ENCODE measurements at regions not wholly inside any gene's neighbourhood (a gene's known extent, or its start where the extent isn't known, plus 50 kb on each side); places are given as distances from the start of the nearest gene placed in this dataset.

GRCh38 chr4:100721490-100721889, 203.7 kb upstream of the EMCN start:
- DNase-seq: no peak

GRCh38 chr4:100721077-100721476, 203.3 kb upstream of the EMCN start:
- DNase-seq: no peak

DNA sequence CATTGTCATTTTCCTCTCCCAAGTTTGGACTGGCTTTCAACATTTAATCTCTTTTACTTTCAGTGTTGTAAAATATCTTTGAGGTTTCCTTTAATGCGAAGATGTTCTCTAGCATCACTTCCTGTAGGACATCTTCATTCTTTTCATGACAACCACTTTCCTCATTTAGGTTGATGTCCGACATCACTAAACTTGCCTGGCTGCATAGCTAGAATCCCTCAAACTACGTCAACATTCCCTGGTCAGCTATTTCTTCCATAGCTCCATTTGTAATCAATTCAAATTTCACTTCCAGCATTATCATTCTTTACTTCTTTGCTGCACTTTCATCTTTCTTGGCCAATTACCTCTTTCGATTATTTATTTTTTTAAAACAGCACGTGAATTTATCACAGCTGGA, 198.6 kb upstream of the EMCN start:
- no peak for DNase-seq

- no peak for DNase-seq
These were observed 191.0 kb upstream of the EMCN start for GRCh38 chr4:100708776-100709175.

DNA sequence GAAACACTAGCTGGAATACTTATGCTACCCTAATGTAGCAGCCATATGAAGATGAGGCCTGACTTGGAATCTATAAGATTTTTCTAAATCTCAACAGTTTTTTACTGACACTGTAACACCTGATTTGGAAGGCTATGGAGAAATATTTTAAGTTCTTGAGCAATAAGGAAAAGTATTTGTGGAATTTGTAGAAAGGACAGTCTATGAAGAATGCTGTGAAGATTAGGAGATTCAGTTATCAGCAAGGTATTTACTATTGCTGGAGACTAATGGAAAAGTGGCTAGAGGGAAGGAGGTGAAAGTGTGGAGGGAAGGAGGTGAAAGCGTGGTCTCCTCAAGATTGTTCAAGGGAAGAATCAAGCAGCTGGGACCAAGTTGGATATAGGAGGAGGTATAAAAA, 190.0 kb upstream of the EMCN start:
- no peak for DNase-seq

DNA sequence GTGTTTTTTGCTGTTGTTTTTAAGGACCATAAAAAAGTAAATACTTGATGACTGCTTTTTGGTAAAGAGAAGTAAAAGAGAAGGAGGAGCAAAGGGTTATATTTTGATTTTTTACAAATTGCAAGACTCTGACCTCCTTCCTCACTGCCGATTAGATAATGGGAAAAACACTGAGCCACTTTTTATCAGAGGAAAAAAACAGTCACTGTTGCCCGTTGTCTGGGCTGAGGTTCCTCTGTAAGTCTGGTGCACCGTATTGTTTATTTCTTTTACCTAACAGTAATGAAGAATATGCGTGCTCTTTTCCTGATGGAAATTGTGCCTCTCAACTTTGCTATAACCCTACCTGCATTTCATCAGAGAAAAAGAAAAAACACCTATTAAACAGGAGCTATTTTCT, 178.7 kb upstream of the EMCN start:
- no peak for DNase-seq

GRCh38 chr4:100695871-100696270, 178.0 kb upstream of the EMCN start:
- DNase-seq: no peak

DNA sequence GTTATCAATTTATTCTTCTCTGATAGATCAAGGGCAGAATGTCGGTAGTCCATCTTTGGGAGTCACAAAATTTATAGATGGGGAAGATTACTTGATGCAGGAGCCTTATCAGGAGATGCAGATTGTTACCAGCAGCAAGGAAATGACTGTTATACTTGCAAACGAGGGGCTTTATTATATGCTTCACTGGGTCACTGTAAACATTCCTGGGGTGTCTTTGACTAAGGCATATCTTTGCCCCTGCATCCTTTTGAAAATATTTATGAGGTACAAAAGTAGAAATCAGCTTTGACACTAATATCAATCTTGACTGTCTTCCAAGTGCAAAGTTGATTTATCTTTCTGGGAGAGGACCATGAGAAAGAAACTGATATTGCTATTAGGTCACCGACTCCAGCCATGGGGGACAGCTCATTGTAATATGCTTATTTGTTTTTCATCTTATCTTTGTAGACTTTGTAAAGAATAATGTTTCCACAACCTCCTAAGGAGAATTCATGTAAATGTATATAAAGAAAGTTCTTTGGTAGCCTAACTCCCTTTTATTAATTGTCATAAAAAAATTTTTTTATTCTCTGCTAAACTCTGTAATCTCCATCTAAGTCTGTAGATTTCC, 177.3 kb upstream of the EMCN start:
- DNase-seq: no peak

- no peak for DNase-seq
These were observed 176.6 kb upstream of the EMCN start for GRCh38 chr4:100694467-100694866.

DNA sequence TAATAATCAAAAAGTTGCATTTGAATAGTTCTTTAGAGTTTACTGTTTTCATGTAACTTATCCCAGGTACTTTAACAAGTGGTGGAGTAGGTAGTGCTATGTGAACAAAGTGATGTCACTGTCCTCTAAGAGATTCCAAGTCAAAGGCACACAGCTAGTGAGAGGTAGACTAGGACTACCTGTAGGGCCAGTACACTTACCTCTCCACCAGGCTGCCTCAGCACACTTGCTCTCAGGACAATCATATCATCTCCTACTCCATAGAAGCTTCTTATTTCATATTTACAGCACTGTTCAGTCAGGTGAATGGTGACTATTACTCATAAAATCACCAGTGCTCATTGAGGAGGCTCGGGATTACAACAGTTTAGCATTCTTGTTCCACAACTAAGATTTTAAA, 173.0 kb upstream of the EMCN start:
- no peak for DNase-seq

DNA sequence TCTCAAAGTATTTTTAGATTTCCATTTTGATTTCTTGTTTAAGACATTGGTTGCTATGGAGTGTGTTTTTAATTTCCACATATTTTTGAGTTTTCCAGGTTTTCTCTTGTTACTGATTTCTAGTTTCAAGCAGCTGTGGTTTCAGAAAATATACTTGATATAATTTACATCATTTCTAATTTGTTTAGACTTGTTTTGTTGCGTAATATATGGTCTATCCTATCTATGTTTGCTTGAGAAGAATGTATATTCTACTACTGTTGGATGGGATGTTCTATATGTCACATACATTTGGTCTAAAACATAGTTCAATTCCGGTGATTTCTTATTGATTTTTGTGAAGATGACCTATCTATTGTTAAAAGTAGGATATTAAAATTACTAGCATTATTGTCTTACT, 170.5 kb upstream of the EMCN start:
- no peak for DNase-seq

DNA sequence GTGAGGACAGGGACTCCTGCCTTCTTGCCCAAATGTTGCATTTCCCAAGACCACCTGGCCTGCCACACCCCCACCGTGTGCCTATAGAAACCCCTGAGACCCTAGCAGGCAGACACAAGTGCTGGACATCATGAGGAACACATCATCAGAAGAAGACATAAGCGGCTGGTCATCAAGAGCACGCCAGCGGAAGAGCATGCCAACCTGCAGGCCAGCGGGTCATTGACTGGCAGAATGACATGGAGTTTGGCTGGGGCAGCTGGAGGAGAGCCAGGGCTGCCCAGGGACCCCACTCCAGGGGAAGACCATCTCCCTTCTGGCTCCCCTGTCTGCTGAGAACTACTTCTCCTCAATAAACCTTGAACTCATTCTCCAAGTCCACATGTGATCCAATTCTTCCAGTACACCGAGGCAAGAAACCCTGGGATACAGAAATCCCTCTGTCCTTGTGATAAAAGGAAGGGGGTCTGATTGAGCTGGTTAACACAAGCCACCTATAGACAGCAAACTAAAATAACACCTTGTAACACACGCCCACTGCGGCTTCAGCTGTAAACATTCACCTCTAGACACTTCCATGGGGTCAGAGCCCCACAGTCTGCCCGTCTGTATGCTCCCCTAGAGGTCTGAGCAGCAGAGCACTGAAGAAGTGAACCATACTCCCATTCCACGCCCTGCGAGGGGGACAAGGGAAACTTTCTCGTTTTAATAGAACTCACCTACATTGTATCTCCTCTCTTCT, 164.8 kb upstream of the EMCN start:
- DNase-seq: no peak

DNA sequence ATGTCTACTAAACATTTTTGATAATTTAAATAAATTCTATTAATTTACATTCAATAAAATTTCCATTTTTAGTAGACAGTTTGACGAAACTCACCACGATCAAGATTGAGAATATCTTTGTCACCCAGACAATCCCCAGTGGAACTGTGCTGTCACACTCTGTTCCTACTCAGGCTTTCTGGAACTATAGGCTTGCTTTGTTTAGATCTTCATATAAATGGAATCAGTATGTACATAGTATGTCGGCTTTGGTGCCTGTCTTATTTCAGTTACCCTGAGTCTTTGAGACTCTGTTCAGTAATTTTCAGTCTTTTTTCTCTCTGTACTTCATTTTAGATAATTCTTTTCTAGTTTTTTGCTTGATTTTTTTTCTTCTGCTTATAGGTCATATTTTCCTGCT, 163.5 kb upstream of the EMCN start:
- no peak for DNase-seq

DNA sequence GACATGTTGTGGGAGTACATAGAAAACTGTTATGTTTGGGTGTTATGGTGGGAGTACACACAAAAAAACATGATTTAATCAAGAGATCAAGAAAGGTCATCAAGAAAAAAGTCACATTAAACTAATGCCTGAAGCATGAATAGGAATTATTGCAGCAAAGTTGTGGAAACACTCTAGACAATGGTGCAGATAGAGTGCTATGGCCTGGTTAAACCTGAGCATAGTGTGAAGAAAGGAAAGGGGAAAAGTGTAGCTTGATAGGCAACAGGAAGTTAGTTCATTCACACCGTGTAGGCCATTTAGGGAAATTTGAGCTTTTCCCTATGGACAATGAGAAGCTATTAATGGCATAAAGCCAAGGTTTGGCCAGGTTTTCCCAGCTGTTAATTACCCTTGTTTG, 162.1 kb upstream of the EMCN start:
- no peak for DNase-seq

DNA sequence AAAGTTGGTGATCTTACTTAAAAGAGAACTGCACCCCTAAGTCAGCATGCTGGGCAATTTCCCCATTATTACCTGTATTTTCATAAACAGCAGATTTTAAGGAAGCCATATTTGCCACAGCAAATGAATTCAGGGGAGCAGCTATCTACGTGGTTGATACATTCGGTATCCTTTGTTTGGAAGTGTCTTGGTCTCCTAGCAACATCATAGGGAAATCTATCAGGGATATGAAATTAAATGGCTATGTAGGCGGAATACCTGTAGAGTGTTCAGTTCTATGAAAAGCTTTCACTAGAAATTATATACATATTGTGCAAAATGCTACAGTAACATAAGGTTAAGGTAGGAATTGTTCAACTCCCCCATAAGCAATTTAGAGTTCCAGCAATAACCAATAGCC, 157.2 kb upstream of the EMCN start:
- DNase-seq: no peak

DNA sequence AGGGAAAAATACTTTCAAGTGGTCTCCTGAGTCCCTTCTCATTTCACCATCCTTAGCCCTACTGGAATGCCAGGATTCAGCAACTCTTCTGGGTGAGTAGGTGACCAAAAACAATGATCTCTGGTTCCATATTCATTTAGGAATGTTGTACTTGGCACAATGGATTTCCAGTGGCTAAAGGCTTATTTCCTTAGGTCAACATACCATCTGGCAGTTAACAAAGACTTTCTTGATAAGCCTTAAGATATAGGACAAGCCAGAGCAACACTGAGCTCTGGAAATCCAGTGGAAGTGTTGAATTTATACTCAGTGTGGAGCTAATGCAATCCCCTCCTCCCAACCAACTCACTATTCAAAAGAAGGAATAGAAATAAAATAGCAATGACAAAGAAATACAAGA, 139.4 kb upstream of the EMCN start:
- no peak for DNase-seq

DNA sequence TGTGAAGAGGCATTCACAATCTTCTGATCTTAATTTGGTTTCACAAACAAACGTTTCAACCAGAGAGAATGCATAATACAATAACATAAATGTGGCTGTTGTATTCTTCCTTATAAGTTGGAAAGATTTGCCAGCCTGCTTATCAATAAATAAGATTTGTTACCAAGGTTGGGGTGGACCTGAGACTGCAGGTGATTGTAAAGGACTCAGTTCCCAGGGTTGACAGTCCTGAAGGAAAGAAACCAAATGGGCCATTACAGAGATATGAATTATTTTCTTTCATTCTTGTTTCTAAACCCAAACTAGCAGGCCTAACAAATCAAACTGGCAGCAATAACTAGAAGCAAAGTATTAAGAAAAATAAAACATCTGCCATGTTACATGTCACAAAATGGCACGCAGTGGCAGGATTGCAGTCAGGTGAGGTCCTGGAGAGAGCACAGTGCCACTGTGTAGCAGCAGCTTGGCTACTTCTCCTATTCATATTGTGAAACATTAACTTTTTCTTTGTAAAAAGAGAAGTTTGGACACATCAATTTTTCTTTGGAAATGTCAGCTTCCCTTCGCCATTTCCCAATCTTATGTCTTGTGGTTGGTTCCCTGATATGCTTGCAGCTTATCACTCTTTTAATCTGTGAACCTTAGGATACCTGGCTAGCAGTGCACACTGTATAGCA, 133.8 kb upstream of the EMCN start:
- DNase-seq: no peak

- DNase-seq: no peak
These were observed 131.6 kb upstream of the EMCN start for GRCh38 chr4:100649417-100649816.

- no peak for DNase-seq
These were observed 126.3 kb upstream of the EMCN start for GRCh38 chr4:100644150-100644549.

GRCh38 chr4:100641336-100641735, 123.5 kb upstream of the EMCN start:
- no peak for DNase-seq

- DNase-seq: no peak
These were observed 118.1 kb upstream of the EMCN start for GRCh38 chr4:100635899-100636298.

DNA sequence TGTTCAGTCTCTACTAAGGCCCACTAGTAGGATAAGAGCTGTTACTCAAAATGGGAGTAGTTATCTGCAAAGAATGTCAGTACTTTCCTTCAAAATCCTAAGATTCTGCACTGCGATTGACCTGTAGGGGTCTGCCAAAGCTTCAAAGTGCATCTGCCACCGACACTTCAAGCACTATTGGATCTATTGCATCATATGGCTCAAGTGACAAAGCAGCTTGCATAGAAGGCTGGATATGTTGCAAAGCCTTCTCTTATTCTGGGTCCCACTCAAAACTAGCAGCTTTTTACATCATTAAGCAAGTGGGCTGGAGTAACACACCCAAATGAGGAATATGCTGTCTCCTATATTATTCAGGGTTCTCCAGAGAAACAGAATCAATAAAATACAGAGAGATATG, 115.4 kb upstream of the EMCN start:
- no peak for DNase-seq

GRCh38 chr4:100632163-100632562, 114.3 kb upstream of the EMCN start:
- no peak for DNase-seq

GRCh38 chr4:100631281-100631968, 113.6 kb upstream of the EMCN start:
- no peak for DNase-seq

All from CD4-positive, alpha-beta T cell treated with Interleukin-17A for 4 hours (primary cell).